HEK293T (cell line): ENCODE measurements at regions not wholly inside any gene's neighbourhood (a gene's known extent, or its start where the extent isn't known, plus 50 kb on each side); places are given as distances from the start of the nearest gene placed in this dataset.

Source experiments
- BHLHE40 ChIP-seq: fragments of 450-650 bp; IDR thresholded peaks from 2 replicates; pipeline ENCODE4 v1.6.1; 2016; ENCODE audit warnings: mild to moderate bottlenecking, moderate library complexity, borderline replicate concordance
- ELF4 ChIP-seq: fragments of 450-650 bp; IDR thresholded peaks from 2 replicates; pipeline ENCODE4 v1.6.1; 2017; ENCODE audit warnings: antibody characterized with exemption
- FOXK2 ChIP-seq: fragments of 450-650 bp; IDR thresholded peaks from 2 replicates; pipeline ENCODE4 v1.6.1; 2016; ENCODE audit warnings: mild to moderate bottlenecking
- FOXM1 ChIP-seq: fragments of 450-650 bp; IDR thresholded peaks from 2 replicates; pipeline ENCODE4 v1.6.1; 2017; ENCODE audit warnings: mild to moderate bottlenecking, borderline replicate concordance
- L3MBTL2 ChIP-seq: fragments of 450-650 bp; conservative IDR thresholded peaks from 2 replicates; pipeline ENCODE4 v1.6.1; 2016; ENCODE audit warnings: mild to moderate bottlenecking
- LEF1 ChIP-seq: fragments of 450-650 bp; IDR thresholded peaks from 2 replicates; pipeline ENCODE4 v1.6.1; 2017; ENCODE audit warnings: mild to moderate bottlenecking, borderline replicate concordance
- SUZ12 ChIP-seq: fragments of 450-650 bp; IDR thresholded peaks from 2 replicates; pipeline ENCODE4 v1.6.1; 2016; ENCODE audit warnings: mild to moderate bottlenecking
- TARDBP ChIP-seq: fragments of 450-650 bp; IDR thresholded peaks from 2 replicates; pipeline ENCODE4 v1.6.1; 2016
- ZNF384 ChIP-seq: fragments of 450-650 bp; IDR thresholded peaks from 2 replicates; pipeline ENCODE4 v1.6.1; 2016

DNA sequence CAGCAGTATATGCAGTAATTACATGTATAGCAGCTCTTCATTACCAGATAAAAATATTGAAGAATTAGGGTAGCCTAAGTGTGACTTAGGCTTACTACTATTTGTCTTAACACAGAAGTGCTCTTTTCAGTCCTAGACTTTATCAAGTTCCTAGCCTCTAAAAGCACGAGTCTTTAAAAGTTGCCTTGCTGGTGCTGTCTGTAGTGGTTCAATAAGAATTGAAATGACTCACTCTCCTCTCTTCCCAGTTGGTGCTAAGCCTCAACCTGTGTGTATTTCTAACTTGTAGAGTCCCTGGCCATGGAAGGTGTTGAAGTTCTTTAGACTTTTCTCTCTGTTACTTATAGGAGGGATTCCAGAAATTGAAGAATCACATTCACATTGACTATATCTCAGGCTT is 395.4 kb upstream of the THRB start:
- TF ChIP-seq L3MBTL2 = no peak
- TF ChIP-seq ZNF384 = no peak
- no peak for TF ChIP-seq ELF4
- TF ChIP-seq FOXM1 = no peak
- no peak for TF ChIP-seq LEF1
- no peak for TF ChIP-seq FOXK2
- TF ChIP-seq SUZ12 = no peak
- TF ChIP-seq BHLHE40 = no peak
- no peak for TF ChIP-seq TARDBP
